ENCODE measurements at regions not wholly inside any gene's neighbourhood (a gene's known extent, or its start where the extent isn't known, plus 50 kb on each side); places are given as distances from the start of the nearest gene placed in this dataset.

DNA sequence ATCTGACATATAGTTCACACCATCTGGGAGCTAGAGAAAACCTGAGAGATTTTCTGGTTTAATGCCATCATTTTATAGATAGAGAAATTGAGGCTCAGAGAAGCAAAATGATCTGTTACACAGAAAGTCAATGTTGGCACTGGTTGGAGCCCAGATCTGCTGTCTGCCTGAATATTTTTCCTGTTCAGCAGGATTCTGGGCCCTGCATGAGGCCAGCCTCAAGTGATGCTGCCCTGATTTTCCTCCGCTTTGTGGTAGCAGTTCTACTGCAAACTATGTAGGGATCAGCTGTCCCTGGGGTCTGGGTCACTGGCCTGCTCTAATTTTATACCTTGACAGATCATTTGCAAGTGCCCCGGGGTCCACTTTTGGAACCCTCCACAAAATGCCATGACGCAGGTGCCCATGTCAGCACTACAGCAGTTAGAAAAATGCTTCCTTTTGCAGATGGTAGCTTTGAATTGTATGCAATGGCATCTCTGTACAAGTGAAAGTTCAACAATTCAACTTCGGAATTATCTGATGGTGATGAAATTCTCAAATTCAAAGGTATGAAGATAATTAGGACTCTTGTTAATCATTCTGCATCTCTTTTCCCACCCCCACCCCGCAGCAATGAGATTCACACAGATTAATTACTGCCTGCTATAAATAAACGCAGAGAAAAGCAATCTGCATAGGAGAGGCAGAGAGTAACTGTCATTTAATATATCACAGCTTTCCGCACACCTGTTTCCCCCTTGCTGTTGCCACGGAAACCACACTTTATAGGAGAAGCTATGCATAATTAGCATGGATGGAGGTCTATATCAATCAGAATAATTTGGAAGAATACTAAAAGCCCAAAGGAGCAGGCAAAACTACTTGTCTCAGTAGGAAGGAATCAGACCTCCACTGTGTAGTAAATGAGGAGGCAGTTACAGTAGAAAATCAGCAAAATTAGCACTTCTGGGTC is 222.6 kb downstream of the PDCD6IP start:
- ChIA-PET CTCF (interaction anchor here (1.1 to 3.1 kb wide), 4 partner anchors 10 to 30 kb away, joined by 3 to 14 read pairs (median 5); no protein-coding TSS in a partner anchor), POLR2A (no interaction called here)
- DNase-seq (ENCODE audit: extremely low spot score): no peak
- TF ChIP-seq, protein P1, sequence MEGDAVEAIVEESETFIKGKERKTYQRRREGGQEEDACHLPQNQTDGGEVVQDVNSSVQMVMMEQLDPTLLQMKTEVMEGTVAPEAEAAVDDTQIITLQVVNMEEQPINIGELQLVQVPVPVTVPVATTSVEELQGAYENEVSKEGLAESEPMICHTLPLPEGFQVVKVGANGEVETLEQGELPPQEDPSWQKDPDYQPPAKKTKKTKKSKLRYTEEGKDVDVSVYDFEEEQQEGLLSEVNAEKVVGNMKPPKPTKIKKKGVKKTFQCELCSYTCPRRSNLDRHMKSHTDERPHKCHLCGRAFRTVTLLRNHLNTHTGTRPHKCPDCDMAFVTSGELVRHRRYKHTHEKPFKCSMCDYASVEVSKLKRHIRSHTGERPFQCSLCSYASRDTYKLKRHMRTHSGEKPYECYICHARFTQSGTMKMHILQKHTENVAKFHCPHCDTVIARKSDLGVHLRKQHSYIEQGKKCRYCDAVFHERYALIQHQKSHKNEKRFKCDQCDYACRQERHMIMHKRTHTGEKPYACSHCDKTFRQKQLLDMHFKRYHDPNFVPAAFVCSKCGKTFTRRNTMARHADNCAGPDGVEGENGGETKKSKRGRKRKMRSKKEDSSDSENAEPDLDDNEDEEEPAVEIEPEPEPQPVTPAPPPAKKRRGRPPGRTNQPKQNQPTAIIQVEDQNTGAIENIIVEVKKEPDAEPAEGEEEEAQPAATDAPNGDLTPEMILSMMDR (IDR thresholded peaks at IDR 0.05; ENCODE audit: control extremely low read depth, extremely low read depth, low read depth, missing control alignments): no peak

DNA sequence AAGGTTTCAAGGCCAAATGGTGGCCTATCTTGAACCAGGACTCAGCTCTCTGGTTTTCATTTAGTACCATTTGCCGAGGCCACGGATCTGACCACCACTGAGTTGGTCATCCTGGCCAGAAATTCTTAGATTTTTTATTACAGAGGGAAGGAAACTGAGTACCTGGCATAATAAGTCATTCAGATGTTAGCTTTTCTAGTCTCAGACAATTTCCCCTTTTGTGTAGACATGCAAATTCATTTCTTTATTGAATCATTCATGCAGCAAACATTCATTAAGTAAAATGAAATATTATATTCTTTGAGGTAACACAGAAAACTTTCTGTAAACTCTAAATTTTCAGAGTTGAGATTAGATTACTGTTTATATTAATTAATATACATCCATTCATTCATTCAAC is 223.7 kb downstream of the PDCD6IP start:
- ChIA-PET POLR2A (no interaction called here), CTCF (interaction anchor here (1.4 to 3.1 kb wide), 2 partner anchors 10 to 11 kb away, joined by 3 to 14 read pairs; no protein-coding TSS in a partner anchor)
- TF ChIP-seq, protein P1 (IDR thresholded peaks at IDR 0.05; ENCODE audit: control extremely low read depth, extremely low read depth, low read depth, missing control alignments): no peak
- no peak for DNase-seq (ENCODE audit: extremely low spot score)

DNA sequence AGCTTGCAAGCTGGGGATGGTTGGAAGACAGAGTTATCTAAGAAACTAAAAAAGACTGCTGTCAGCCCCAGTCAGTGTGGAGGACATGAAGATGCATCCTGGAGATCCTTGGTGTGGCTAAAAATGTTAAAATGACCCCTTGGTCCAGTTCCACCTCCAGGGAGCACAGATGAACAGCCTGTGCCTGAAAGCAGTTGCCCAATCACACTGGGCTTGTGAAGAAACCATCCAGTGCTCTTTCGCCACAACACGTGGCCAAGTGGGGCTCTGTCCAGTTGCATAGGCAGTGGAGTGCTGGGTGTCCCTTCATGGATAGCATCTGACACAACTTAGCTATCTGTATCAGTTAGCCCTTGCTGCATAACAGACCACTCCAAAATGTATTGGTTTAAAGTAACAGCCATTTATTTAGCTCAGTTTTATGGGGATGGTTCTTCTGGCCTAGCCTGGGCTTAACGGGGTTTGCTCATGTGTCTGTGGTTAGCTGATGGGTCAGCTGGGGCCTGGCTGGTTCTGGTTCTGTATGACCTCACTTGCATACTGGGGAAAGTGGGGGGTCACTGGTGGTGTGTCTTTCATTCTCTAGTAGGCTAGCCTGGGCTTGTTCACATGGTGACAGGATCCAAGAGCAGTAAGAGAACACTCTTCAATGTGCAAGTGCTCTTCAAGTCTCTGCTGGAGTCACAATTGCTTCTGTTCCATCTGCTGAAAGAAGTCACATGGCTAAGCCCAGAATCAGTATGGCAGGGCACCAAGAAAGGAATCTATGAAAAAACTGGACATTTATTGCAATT is 226.2 kb downstream of the PDCD6IP start:
- ChIA-PET CTCF (interaction anchor here (0.6 to 3.1 kb wide), 8 partner anchors 8 to 141 kb away, joined by 3 to 14 read pairs (median 3); no protein-coding TSS in a partner anchor), POLR2A (no interaction called here)
- DNase-seq (ENCODE audit: extremely low spot score): no peak
- TF ChIP-seq, protein P1 (IDR thresholded peaks at IDR 0.05; ENCODE audit: control extremely low read depth, extremely low read depth, low read depth, missing control alignments): no peak

DNA sequence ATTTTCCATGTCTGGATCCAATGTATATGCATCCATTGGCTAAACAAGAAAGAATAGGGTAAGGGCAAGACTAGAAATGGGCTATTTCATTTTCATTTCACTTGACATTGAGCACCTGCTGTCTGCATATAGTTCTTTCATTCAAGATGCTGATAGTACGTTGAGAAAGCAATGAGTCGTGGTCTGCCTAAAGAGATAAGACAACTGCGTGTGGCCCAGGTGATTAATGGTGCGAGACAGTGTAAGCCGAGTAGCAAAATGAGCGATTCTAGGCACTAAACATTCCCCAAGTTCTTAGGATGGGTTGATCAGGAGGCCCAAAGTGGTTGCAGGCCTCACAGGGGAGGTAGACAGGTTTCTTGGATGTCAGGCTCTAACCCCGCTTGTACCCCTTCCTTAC is 235.4 kb downstream of the PDCD6IP start:
- TF ChIP-seq, protein P1 (IDR thresholded peaks at IDR 0.05; ENCODE audit: control extremely low read depth, extremely low read depth, low read depth, missing control alignments): no peak
- POLR2A ChIA-PET: no interaction called here
- CTCF ChIA-PET: interaction anchor here (0.8 to 2.3 kb wide), 2 partner anchors 11 to 21 kb away, joined by 3 to 14 read pairs; no protein-coding TSS in a partner anchor
- DNase-seq (ENCODE audit: extremely low spot score): no peak

DNA sequence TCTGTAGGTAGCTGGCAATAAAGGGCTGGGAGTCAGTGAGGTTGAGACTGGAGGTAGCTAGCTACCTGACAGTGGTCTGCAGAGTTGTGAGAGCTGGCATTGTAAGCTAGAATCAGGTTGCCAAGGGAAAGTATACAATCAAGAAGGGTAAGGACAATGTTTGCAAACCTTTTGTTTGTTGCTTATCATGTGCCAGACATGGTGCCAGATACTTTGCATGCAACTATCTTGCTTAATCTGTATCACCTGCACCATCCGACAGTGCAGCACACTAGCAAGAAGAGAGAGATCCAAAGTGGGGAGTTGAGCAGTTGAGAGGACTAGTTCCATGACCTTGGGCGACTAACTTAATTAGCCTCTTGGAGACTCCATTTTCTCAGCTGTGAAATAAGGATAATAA is 236.4 kb downstream of the PDCD6IP start:
- CTCF ChIA-PET: interaction anchor here (1.5 kb wide), 1 partner anchor 10 kb away, joined by 4 read pairs; no protein-coding TSS in a partner anchor

More for the DNA sequence above, 236.4 kb downstream of the PDCD6IP start:
- no peak for DNase-seq (ENCODE audit: extremely low spot score)
- POLR2A ChIA-PET: no interaction called here
- TF ChIP-seq, protein P1 (IDR thresholded peaks at IDR 0.05; ENCODE audit: control extremely low read depth, extremely low read depth, low read depth, missing control alignments): no peak
